ENCODE measurements at regions not wholly inside any gene's neighbourhood (a gene's known extent, or its start where the extent isn't known, plus 50 kb on each side); places are given as distances from the start of the nearest gene placed in this dataset.

DNA sequence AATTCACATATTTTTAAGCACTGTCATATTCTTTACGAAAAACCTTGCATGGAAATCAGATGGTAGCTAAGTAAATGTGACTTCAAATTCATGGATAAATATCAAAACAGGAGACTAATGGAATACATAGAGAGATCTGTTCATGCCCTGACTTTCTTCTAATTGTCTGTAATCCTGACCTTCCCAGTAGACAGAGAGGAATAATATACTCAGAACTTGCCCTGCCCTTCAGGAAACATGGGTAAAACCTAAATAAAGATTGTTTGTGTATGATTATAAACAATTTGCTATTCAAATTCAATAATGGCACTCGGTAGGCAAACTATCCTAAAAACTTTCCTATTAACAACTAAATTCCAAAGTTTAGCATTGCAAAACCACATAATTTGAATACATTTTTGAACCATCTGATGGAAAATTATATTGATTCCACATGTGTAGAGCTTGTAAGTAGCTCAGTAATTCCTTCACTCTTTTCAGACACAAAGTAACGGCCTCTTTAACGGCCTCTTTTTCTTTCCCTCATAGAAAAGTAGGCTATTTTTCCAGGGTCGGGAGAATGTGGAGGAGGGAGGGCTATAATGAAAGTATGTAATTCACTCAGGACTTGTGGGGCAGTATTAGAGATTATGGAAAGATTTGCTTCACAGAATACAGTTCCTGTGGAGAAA, 227.6 kb downstream of the ALDH8A1 start:
- no peak overlapping the region for H3K27ac ChIP-seq (ENCODE audit: low read depth, low read length)
- H3K9me3 ChIP-seq (ENCODE audit: insufficient read depth, low read depth, low read length) = no peaks in the 10 kb centered on the region
- H3K36me3 ChIP-seq (ENCODE audit: insufficient read depth, low read length) = no peaks in the 10 kb centered on the region
- H3K4me3 ChIP-seq (ENCODE audit: low read length) = no peak overlapping the region
- no peaks in the 10 kb centered on the region for H3K4me1 ChIP-seq (ENCODE audit: insufficient read depth, low read length)
- no peaks in the 10 kb centered on the region for H3K27me3 ChIP-seq (ENCODE audit: insufficient read depth, low read length)
- 81% methylated on average over 2 of the region's 5 CpGs for WGBS
- no peak overlapping the region for H3K9ac ChIP-seq (ENCODE audit: low read depth, low read length)

DNA sequence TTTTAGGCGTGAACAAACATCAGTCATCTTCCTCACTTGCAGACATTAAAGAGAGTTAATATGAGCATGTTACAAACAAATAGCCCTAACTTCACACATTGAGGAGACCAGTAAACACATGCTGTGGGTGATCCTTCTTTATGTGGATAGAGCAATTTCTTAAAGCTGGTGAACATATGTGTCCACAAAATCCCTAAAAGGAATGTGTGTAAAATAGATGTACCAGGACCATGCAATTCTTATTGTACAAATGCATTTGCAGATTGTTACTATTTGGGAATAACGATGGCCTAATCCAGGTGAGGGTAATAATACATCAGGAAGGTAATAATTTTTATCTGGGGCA, 228.9 kb downstream of the ALDH8A1 start:
- H3K4me3 ChIP-seq (ENCODE audit: low read length) = no peak overlapping the region
- 90% methylated on average over 2 of the region's 2 CpGs for WGBS

GRCh38 chr6:134720353-134721059, 229.4 kb downstream of the ALDH8A1 start:
- H3K27me3 ChIP-seq (ENCODE audit: insufficient read depth, low read length) = no peaks in the 10 kb centered on the region
- whole genome bisulfite sequencing = 92% methylated on average over 4 of the region's 4 CpGs
- no peaks in the 10 kb centered on the region for H3K4me1 ChIP-seq (ENCODE audit: insufficient read depth, low read length)

More for the DNA sequence above, 228.9 kb downstream of the ALDH8A1 start:
- Histone ChIP-seq H3K4me1 (ENCODE audit: insufficient read depth, low read length) (no peaks in the 10 kb centered on the region), H3K9ac (ENCODE audit: low read depth, low read length) (no peak overlapping the region), H3K36me3 (ENCODE audit: insufficient read depth, low read length) (no peaks in the 10 kb centered on the region), H3K27me3 (ENCODE audit: insufficient read depth, low read length) (no peaks in the 10 kb centered on the region), H3K9me3 (ENCODE audit: insufficient read depth, low read depth, low read length) (no peaks in the 10 kb centered on the region), H3K27ac (ENCODE audit: low read depth, low read length) (no peak overlapping the region)

DNA sequence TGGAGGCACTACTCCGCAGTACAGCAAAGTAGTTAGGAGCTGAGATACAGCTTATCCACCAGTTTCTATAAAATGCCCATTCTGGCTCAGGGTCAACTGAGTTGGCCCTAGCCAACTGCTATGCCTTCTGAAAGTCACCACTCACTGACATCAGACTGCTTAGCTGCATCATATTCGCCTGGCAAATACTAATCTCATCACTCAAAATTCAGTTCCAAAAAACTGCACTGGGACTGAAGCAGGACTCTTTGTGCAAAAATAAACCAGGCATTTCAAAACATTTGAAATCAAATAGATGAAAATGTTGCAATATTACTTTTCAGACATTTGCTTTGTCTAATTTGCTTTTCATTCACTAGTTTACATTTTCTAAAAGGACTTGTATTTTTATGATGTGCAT, 230.0 kb downstream of the ALDH8A1 start:
- Histone ChIP-seq H3K27ac (ENCODE audit: low read depth, low read length) (no peak overlapping the region), H3K4me1 (ENCODE audit: insufficient read depth, low read length) (no peaks in the 10 kb centered on the region), H3K36me3 (ENCODE audit: insufficient read depth, low read length) (no peaks in the 10 kb centered on the region), H3K27me3 (ENCODE audit: insufficient read depth, low read length) (no peaks in the 10 kb centered on the region), H3K4me3 (ENCODE audit: low read length) (no peak overlapping the region), H3K9ac (ENCODE audit: low read depth, low read length) (no peak overlapping the region), H3K9me3 (ENCODE audit: insufficient read depth, low read depth, low read length) (no peaks in the 10 kb centered on the region)
- WGBS = 98% methylated on average over 2 of the region's 2 CpGs

More at GRCh38 chr6:134720353-134721059, 229.4 kb downstream of the ALDH8A1 start:
- H3K9me3 ChIP-seq (ENCODE audit: insufficient read depth, low read depth, low read length) = no peaks in the 10 kb centered on the region
- H3K36me3 ChIP-seq (ENCODE audit: insufficient read depth, low read length) = no peaks in the 10 kb centered on the region
- no peak overlapping the region for H3K9ac ChIP-seq (ENCODE audit: low read depth, low read length)
- no peak overlapping the region for H3K4me3 ChIP-seq (ENCODE audit: low read length)
- no peak overlapping the region for H3K27ac ChIP-seq (ENCODE audit: low read depth, low read length)

DNA sequence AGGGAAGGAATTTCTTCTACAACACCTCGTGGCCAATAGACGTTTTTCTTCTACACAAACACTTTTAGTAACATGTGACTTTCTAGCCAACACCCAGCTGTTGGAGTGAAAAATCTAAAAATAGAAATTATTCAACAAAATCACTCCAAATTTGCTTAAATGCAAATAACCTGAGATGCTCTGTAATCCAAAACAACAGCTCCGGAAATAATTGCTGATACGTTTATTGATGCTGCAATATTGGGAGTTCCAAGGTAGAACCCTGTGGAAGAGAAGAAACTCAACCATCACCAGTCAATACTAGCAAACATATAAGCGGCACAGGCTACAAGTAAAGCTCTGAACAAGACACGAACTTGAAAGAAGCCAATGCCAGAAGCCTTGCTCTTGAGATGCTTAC, 230.6 kb downstream of the ALDH8A1 start:
- Histone ChIP-seq H3K27me3 (ENCODE audit: insufficient read depth, low read length) (no peaks in the 10 kb centered on the region), H3K27ac (ENCODE audit: low read depth, low read length) (no peak overlapping the region), H3K36me3 (ENCODE audit: insufficient read depth, low read length) (no peaks in the 10 kb centered on the region), H3K4me3 (ENCODE audit: low read length) (no peak overlapping the region), H3K4me1 (ENCODE audit: insufficient read depth, low read length) (no peaks in the 10 kb centered on the region), H3K9ac (ENCODE audit: low read depth, low read length) (no peak overlapping the region), H3K9me3 (ENCODE audit: insufficient read depth, low read depth, low read length) (no peaks in the 10 kb centered on the region)
- WGBS = 94% methylated on average over 6 of the region's 6 CpGs

- no peaks in the 10 kb centered on the region for H3K36me3 ChIP-seq (ENCODE audit: insufficient read depth, low read length)
- H3K4me1 ChIP-seq (ENCODE audit: insufficient read depth, low read length) = no peaks in the 10 kb centered on the region
- no peaks in the 10 kb centered on the region for H3K9me3 ChIP-seq (ENCODE audit: insufficient read depth, low read depth, low read length)
- no peak overlapping the region for H3K9ac ChIP-seq (ENCODE audit: low read depth, low read length)
- no peaks in the 10 kb centered on the region for H3K27me3 ChIP-seq (ENCODE audit: insufficient read depth, low read length)
- no peak overlapping the region for H3K27ac ChIP-seq (ENCODE audit: low read depth, low read length)
- WGBS = 97% methylated on average over 8 of the region's 8 CpGs
- no peak overlapping the region for H3K4me3 ChIP-seq (ENCODE audit: low read length)
Observed at GRCh38 chr6:134714679-134715078, 235.2 kb downstream of the ALDH8A1 start.

DNA sequence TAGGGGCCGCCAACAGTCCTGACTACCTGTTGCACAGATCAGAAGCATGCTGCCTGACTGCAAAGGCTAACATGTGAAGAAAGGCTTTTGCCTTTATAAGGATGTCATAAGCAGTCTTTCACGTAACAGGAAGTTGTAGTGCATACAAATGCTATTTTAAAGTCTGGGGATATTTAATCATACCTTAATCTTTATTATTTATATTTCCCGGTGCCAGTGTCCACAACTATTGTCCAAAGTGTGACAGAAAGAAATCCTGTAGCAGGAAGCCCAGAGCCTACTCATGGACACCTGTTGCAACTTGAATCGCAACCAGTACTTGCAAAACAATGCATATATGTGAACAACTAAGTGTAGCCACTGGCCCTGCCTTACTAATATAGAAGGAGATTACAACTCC, 235.8 kb downstream of the ALDH8A1 start:
- Histone ChIP-seq H3K27ac (ENCODE audit: low read depth, low read length) (no peak overlapping the region), H3K4me3 (ENCODE audit: low read length) (no peak overlapping the region), H3K9me3 (ENCODE audit: insufficient read depth, low read depth, low read length) (no peaks in the 10 kb centered on the region), H3K4me1 (ENCODE audit: insufficient read depth, low read length) (no peaks in the 10 kb centered on the region), H3K27me3 (ENCODE audit: insufficient read depth, low read length) (no peaks in the 10 kb centered on the region), H3K36me3 (ENCODE audit: insufficient read depth, low read length) (no peaks in the 10 kb centered on the region), H3K9ac (ENCODE audit: low read depth, low read length) (no peak overlapping the region)
- WGBS = 97% methylated on average over 3 of the region's 4 CpGs

DNA sequence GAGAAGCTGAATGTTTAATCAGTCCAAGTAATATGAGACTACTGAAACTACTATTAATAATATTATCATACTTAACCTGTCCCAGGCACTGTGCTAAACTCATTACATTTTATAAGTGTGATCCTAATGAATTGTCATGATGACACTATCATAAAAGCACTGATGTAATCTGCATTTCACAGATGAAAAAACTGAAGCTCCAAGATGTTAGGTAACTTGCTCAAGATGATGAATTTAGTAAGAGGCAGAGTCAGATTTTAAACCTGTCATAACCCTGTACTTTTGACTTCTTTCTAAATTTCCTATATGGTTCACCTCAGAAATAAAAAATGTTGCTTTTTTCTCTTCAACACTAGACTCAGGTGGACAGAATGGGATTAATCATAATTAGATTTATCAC, 237.6 kb downstream of the ALDH8A1 start:
- H3K9me3 ChIP-seq (ENCODE audit: insufficient read depth, low read depth, low read length) = no peaks in the 10 kb centered on the region
- H3K9ac ChIP-seq (ENCODE audit: low read depth, low read length) = no peak overlapping the region
- H3K27ac ChIP-seq (ENCODE audit: low read depth, low read length) = no peak overlapping the region
- H3K36me3 ChIP-seq (ENCODE audit: insufficient read depth, low read length) = no peaks in the 10 kb centered on the region
- H3K27me3 ChIP-seq (ENCODE audit: insufficient read depth, low read length) = no peaks in the 10 kb centered on the region
- H3K4me1 ChIP-seq (ENCODE audit: insufficient read depth, low read length) = no peaks in the 10 kb centered on the region
- H3K4me3 ChIP-seq (ENCODE audit: low read length) = no peak overlapping the region

DNA sequence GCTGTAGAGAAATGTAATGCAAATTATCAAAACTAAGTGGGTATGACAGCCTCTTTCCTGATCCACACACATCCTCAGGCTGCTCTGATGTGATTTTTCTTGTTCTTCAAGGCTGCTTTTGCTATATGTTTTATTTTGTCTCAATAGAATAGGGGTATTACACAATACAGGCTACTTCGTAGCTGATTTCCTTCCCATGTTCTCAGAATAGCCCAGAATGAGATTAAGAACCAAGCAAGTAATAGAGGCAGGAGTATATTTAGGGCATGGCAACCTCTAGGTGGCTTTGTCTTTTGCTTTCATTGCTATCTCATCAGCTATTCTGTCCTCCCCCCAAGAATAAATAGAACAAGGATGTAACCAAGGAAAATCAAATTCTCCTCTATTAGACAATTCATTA, 241.8 kb downstream of the ALDH8A1 start:
- no peaks in the 10 kb centered on the region for H3K27me3 ChIP-seq (ENCODE audit: insufficient read depth, low read length)
- H3K36me3 ChIP-seq (ENCODE audit: insufficient read depth, low read length) = no peaks in the 10 kb centered on the region
- H3K9ac ChIP-seq (ENCODE audit: low read depth, low read length) = no peak overlapping the region
- no peak overlapping the region for H3K27ac ChIP-seq (ENCODE audit: low read depth, low read length)
- no peak overlapping the region for H3K4me3 ChIP-seq (ENCODE audit: low read length)
- no peaks in the 10 kb centered on the region for H3K9me3 ChIP-seq (ENCODE audit: insufficient read depth, low read depth, low read length)
- WGBS = no CpG with 5 or more reads among the region's 1 CpG
- H3K4me1 ChIP-seq (ENCODE audit: insufficient read depth, low read length) = peaks cover 9% of the 10 kb centered on the region; the same call in 1 of the 2 replicates

DNA sequence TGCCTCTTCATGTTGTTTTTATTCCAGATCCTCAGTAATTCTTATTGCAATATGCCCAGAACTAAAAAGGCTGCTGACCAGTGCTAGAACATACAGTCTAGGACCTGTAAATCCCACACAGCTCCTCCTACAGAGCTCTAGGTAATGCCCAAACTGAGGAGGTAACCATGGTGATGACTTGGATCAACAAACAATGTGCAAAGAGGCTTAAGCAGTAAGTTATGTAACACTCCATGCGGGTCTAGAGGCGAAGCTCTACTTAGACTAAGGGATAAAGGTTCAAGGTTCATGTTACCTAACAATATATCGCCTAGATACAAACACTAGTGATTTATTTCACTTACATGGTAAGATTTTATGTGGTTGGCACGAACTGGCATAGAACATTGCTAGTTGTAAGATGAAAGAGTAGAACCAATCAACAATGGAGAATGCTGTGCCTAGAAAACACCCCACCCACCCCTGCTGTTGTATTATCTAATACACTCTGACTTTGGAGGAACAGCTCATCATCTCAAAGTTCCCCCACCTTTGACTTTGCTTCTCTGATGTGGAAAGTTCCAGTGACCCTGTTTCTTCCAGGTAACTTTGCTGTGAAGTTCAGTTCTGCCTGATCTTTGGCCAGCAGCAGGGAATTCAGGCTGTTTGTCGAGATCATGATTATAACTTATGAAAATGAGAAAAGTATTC, 242.4 kb downstream of the ALDH8A1 start:
- H3K4me1 ChIP-seq (ENCODE audit: insufficient read depth, low read length) = peaks cover 9% of the 10 kb centered on the region; the same call in 1 of the 2 replicates
- no peak overlapping the region for H3K9ac ChIP-seq (ENCODE audit: low read depth, low read length)
- no peaks in the 10 kb centered on the region for H3K9me3 ChIP-seq (ENCODE audit: insufficient read depth, low read depth, low read length)
- H3K27ac ChIP-seq (ENCODE audit: low read depth, low read length) = no peak overlapping the region
- H3K27me3 ChIP-seq (ENCODE audit: insufficient read depth, low read length) = no peaks in the 10 kb centered on the region
- no peak overlapping the region for H3K4me3 ChIP-seq (ENCODE audit: low read length)
- 76% methylated on average over 2 of the region's 5 CpGs for WGBS
- H3K36me3 ChIP-seq (ENCODE audit: insufficient read depth, low read length) = no peaks in the 10 kb centered on the region

DNA sequence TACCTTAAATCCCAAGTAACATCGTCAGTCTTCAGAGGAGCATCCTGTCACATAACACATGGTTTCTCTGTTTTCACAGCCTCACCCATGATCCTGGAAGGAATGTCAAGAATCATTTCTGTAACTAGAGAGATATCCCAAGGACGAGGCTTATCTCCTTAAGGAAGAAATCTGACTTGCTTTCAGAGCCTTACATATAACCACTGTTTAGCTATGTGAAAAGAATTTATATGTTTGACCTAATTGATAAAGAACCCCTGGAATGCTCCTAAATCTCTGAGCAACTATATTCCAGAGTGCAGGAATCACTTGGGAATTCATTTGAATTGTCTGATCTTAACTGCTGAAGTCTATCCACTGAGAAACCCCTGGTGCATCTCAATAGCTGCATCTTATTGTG, 243.1 kb downstream of the ALDH8A1 start:
- H3K4me3 ChIP-seq (ENCODE audit: low read length) = no peak overlapping the region
- no peaks in the 10 kb centered on the region for H3K27me3 ChIP-seq (ENCODE audit: insufficient read depth, low read length)
- H3K9me3 ChIP-seq (ENCODE audit: insufficient read depth, low read depth, low read length) = no peaks in the 10 kb centered on the region
- no peaks in the 10 kb centered on the region for H3K36me3 ChIP-seq (ENCODE audit: insufficient read depth, low read length)
- no peak overlapping the region for H3K27ac ChIP-seq (ENCODE audit: low read depth, low read length)
- peaks cover 9% of the 10 kb centered on the region; the same call in 1 of the 2 replicates for H3K4me1 ChIP-seq (ENCODE audit: insufficient read depth, low read length)
- whole genome bisulfite sequencing = 81% methylated on average over 2 of the region's 2 CpGs
- no peak overlapping the region for H3K9ac ChIP-seq (ENCODE audit: low read depth, low read length)
